DMS153 treated with DMSO at 0.1 percent for 48 hours (cell line): ENCODE measurements at regions not wholly inside any gene's neighbourhood (a gene's known extent, or its start where the extent isn't known, plus 50 kb on each side); places are given as distances from the start of the nearest gene placed in this dataset.
"Not testable (repeated sequence)": the region's sequence is repeated elsewhere in the genome, so short reads cannot be mapped to it uniquely, and the experiment has no call there.

Experiments
- DNase-seq: peaks from one replicate; lab custom pipeline; 2025; ENCODE audit not compliant: unreplicated experiment; lab: John Stamatoyannopoulos, UW

DNA sequence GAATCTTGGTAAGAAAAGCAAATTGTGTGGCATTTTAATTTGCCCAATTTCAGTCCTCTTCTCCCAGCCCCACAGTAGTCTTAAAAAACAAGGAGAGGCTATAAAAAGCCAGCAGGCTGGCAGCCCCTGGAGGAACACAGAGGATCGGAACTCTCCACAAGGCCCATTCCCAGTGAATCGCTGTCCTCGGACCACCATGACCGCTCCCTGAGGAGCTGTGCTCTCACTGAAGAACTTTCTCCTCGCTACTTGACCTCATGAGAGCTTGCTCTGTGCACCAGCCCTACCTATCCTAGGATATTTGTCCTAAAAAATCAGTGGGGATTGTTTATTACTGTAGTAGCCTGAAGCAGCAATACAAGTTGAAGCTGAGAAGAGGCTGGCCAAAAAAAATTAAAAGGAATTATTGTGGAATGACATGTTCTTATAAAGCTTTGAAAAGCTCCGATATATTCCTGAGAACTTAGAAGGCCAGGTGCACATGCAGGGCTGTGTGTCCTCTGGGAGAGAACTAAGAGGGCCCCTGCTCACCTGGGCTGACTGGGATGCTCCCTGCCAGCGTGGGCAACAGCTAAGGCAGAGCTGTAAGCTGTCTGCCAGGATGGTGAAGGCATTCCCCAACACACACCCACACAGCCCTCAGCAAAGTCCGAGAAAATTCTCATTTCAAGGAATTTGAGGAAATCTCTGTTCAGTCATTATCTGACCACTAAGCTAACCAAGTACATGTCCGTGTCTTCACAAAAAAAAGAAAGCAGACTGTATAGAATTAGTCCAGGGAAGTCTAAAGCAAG lies 148.8 kb upstream of the SFSWAP start:
- DNase-seq: no peak

DNA sequence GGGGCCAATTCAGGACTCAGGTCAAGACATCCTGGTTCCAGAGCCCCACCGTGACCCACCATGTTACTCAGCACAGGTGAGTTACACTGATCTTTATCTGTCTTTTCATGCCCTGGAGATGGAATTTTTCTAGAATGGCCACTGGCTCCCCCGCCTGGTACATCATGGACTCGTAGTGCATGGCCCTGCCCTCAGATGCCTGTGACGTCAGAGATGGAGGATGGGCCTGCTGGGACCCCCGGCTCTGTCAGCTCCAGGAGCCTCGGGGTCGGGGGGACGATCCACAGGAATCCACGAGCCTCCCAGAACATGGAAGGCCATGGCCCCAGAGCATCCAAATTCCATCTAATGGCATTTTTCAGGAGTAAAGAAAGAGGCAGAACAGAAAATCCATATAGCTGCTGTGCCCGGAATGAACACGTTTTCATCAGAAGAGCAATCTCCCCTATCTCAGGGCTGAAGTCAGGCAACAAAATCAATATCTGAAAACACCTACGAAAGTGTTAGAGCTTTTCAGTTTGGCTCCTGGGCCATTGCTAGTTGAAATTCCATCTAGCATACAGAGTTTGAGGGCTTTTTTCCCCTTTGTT lies 146.7 kb upstream of the SFSWAP start:
- not testable (repeated sequence) for DNase-seq

DNA sequence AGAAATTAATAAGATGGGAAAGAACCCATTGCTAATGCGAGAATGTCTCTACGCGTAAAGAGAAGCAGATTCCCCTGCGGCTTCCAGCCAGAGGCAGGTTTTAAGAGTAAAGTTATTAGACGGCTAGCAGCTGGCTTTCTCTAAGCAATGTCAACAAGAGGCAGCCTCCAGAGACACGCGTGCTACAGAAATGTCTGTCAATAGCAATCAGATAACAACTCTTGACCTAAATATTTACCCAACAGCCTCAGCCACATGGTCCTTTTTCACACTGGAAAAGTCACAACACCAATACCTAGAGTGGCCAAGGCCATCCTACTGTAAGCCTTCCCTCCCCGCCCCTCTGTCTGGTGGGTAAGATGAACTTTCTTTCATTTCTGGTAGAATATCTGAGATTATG lies 146.0 kb upstream of the SFSWAP start:
- peak; percentile 28 for DNase-seq

DNA sequence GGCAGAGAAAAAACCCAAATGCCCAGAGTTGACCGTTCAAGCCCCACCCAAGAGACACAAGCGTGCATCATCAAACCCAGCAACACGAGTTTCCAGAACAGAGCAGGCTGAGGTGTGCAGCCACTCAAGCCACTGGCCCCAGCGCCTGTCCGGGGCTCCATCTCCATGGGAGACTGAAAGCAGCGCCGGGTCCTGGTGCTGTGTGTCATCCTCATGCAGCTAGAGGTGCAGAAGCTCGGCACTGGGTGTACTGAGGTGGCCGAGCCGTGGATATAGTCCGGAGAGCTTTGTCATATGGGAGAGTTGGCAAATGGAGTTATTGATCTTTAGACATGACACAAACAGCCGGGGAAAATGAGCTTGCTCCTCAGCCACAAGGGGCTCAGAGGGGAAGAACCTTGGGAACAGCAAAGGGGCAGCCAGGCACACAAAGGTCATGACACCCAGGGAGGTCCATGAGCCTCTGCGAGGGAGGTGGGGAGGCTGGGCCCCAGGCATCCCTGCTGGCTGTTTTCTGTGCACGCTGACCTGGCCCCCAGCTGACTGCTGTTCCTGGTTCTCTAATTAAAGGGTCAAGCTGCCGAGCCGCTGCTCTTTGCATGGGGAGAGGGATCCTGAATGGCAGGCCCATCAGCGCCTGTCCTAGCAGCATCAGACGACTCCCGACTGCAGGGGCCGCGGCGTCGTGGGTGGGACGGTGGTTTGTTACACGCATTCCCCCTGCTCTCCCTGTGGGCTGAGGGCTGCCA lies 145.4 kb upstream of the SFSWAP start:
- no peak for DNase-seq

DNA sequence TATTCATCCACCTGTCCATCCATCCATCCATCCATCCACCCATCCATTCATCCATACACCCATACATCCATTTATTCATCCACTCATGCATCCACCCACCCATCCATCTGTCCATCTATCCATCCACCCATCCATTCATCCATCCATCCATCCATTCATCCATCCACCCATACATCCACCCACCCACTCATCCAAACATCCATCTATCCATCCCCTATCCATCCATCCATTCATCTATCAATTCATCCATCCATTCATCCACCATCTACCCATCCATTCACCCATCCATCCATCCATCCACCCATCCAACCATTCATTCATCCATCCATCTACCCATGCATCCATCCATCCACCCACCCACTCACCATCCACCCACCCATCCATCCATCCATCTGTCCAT lies 142.6 kb upstream of the SFSWAP start:
- DNase-seq: no peak

DNA sequence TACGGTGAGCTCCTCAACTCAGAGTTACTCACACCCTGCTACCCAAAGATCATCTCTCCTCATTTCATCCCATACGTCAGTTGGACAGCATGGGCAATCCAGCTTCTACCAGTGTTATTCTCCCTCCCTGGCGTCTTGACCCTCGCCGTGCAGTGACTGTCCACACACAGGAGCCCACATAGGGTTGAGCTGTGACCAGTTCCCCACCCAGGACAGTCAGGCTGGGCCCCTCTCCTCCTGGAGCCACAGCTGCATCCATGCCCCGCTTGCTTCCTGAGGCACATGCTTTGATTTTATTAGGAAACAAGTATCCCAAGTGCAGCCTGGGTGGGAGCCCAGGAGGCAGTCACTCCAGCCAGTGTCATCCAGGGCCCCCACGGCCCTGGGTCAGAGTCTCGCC lies 140.3 kb upstream of the SFSWAP start:
- no peak for DNase-seq

DNA sequence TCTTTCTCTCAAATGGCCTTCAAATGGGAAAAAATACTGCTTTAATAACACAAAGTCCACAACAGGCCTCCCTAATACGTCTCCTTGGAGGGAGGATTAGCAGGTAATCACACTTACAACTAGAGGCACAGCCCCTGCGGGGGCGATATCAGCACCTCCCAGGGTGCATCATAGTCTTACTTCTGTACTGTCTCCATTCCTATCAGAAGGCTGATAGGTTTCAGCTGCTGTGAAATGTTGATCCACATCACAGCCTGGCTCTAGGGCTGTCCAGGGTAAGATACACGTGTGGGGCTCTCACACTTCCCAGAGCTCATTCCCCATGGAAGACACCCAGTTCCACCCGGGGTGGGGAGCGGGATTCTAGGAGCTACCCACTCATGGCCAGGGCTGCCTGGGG lies 139.1 kb upstream of the SFSWAP start:
- no peak for DNase-seq

DNA sequence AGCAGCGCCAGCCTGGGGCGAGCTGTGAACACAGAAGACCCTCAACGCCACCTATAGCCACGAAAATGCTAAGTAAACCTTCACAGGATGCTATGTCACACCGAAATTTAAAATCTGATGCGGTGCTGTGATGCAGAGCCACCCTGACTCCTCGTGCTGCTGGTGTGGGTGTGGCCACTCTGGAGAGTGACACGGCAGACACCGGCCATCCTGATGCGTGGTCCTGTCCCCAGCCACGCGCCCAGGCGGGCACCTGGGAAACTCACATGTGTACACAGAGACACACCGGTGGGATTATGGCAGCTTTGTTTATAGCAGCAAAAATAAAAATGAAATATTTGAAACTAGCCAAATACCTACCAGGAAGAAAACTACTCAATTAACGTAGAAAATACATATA lies 138.3 kb upstream of the SFSWAP start:
- DNase-seq: no peak

DNA sequence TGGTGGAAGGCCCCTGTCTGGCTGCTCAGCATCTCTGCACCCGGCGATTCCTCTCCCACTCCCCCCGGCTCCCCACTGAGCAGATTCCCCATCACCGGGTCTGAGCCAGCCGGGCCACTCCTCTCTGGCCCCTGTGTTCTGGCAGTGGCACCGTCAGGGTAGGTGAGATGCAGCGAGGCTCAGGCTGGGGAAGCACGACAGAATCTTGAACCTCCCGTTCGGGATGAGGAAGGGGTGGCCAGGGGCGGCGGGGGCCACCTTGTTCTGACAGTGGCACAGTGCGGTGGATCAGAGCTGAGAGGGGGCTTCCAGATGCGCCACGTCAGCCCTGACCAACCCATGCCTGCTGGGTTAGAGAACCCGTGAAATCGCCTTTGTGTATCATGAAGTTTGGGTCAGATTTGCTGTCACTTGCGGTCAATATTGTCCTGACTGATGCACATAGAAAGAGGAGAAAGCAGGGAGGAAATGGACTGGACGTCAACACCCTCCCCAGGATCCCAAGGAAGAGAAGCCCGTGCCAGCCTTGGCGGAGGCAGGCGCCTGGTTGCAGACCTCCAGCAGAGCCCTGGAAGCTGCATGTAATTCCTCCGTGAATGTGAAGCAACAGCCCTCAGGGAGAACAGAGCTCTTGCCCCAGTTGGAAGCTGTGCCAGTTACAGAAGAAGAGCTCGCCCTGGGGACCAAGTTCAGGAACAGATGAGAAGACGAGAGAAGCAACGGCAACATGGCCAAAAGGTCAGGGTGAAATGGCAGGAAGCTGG lies 137.1 kb upstream of the SFSWAP start:
- no peak for DNase-seq

DNA sequence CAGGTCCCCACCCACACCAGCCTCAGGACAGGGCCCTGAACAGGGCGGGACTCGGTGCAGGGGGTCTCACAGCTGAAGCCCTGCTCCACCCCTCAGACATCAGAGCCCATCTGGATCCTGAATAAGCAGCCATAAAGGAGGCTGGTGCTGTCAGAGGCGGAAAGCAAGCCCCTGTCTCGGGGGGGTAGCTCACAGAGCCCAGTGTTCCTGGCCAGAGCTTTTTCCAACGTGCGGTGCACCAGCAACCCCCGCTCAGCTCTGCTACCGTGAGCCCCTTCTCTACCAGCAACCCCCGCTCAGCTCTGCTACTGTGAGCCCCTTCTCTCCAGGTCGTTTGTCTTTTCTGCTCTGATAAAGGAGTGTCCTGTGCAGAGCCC lies 136.5 kb upstream of the SFSWAP start:
- no peak for DNase-seq

DNA sequence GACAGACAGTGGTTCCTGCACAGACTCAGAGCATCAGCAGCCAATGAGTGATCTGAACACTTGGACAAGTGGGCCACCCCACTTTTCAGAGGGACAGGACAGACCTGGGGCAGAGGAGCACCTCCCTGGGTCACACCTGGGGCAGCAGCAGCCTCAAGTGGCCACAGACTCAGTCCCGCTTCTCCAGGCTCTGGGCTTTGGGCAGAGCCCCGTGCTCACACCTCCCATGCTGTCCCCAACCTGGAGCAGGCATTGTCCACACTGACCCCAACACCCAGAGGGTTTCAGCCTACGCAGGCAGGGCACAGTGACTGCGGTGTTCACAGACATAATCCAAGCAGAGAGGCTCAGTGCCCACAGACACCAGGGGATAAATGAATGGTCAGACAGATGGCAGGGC lies 135.5 kb upstream of the SFSWAP start:
- DNase-seq: no peak

DNA sequence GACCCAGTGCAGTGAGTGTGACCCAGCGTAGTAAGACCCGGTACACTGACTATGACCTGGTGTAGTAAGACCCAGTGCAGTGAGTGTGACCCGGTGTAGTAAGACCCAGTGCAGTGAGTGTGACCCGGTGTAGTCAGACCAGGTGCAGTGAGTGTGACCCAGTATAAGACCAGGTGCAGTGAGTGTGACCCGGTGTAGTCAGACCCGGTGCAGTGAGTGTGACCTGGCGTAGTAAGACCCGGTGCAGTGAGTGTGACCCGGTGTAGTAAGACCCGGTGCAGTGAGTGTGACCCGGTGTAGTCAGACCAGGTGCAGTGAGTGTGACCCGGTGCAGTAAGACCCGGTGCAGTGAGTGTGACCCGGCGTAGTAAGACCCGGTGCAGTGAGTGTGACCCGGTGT lies 134.2 kb upstream of the SFSWAP start:
- not testable (repeated sequence) for DNase-seq

DNA sequence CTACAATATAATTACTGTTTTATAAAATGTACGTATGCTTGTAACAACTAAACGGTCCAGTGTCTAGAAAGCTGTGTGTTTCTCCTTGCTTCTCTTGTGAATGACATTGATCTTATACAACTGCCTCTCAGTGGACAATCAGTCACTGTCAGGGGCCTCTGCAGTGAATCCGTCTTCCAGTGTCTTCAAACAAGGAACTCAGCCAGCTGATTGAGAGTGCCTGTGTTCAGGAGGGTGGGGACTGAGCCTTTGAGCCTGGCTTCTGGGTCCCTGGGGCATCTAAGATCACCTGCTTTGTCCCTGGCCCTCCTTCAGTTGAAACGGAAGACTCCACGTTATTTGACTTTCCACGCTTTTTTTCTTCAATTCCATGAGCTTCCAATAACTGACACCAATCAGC lies 133.1 kb upstream of the SFSWAP start:
- no peak for DNase-seq

DNA sequence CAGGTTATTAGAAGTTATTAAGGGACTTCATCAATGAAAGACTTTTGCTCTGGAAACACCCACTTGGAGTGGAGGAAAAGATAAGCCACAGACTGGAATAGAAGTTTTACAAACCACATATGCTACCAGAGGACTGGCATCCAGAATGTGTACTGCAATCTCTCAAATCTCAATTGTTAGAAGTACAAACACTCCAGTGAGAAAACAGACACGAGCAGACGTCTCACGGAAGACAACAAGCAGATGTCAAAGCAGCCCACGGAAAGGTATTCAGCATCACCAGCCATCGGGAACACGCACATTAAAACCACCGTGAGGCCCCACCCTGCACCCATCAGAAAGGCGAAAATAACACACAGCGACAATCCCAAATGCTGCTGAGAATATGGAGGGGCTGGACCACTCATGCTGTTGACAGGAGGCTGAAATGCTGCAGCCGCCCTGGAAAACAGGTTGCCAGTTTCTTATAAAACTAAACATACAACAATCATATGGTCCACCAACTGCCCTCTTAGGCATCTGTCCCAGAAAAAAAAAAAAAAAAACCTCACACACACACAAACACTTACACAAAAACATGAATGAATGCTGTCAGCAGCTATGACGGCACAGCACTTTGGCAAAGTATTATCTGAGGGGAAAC lies 131.9 kb upstream of the SFSWAP start:
- no peak for DNase-seq

DNA sequence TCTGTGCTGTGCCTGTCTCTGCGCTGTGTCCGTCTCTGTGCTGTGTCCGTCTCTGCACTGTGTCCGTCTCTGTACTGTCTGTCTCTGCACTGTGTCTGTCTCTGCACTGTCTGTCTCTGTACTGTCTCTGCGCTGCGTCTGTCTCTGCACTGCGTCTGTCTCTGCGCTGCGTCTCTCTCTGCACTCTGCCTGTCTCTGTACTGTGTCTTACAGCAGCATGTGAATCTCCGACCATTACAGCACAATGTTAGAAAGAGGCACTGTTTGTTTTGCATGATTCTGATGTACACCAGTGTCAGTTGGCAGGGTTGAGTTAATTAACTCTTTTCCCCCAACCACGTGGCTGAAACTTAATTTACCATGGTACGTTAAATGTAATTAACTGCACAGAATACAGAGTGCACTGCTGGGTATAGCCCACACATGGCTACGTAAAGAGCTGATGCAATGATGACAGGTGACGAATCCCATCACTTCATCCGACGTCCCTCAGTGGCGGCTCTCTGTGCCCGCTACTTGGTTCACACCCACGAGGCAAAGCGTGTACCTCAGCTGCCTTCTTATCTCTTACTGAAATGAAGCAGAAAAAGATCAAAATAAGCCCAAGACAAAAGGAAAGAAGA lies 127.7 kb upstream of the SFSWAP start:
- no peak for DNase-seq

DNA sequence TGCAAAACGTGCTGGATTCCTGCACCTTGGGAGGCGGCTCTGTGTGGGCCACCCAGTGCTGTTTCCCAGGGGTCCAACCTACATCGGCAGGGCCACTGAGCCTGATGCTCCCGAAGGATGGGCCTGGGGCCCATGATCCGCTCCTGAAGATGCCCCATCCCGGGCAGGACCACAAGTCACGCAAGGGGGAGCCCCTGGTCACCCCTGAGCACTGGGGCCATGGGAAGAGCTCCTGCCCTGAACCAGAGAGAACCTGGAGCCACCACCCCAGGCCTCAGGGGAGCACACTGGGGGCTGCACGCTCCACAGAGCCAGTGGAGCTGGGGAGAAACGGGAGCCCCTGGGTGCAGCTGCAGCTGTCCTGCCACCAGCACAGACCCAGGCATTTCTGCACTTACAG lies 124.6 kb upstream of the SFSWAP start:
- no peak for DNase-seq

DNA sequence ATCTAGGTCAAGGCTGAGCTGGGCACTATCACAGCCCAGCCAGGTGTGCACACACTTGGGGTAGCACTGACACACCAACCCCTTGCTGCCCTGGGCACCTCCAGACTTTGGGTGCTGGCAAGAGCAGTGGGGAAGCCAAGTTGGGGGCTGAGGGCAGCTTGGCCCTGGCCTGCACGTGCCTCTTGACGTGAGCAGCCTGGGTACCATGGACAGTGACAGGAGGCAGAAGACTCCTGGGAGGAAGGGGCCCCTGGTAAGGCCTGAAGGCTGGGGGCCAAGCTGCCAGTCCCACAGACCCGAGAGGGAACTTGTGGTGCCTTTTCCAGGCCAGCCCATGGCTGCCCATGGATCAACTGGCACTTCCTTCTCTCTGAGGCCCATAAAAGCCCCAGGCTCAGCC lies 124.1 kb upstream of the SFSWAP start:
- DNase-seq: no peak

DNA sequence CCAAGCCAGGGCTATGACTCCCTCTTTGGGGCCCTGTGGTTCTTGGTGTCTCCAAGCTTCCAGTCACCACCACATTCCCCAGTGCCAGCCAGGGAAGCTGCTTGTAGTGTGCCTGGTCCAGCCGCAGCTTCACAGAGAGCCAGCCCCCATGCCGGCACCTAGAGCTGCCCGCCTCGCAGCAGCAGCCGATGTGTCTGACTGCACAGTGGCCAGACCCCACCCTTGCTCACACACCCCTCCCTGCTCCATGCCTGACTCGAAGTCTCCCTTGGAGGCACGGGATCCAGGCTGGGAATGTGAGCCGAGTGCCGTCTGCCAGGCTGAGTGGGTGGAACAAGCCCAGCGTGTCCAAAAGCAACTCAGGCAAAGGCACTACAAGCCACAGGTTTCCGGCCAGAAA lies 123.3 kb upstream of the SFSWAP start:
- no peak for DNase-seq

DNA sequence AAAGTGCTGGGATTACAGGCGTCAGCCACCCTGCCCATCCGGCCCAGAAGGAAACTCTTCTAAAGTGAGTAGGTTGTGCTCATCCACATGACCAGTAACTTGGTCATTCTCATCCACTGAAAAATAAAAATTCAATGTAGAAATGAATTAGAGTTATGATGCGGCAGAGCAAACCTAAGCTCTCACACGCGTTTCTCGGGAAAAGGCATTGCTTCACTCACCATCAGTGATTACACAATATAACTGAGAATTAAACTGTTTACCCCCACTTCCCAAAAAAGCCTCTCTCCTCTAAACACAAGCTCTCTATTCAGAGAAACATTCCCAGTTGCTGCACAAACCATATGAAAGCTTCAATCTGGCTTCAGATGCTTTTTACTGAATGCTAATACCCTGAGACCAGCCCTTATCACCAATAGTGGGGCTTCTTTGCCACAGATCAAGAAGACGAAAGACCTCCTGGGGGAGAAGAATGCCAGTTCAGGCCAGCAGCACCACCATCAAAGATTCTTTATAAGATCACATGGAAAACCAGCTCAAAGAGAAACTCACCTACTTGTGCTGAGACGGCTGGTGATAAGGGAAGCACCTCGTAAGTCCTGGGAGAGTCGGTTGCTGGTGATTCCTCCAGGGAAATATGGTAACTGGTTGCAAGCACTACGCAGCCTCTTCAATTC lies 121.5 kb upstream of the SFSWAP start:
- no peak for DNase-seq

DNA sequence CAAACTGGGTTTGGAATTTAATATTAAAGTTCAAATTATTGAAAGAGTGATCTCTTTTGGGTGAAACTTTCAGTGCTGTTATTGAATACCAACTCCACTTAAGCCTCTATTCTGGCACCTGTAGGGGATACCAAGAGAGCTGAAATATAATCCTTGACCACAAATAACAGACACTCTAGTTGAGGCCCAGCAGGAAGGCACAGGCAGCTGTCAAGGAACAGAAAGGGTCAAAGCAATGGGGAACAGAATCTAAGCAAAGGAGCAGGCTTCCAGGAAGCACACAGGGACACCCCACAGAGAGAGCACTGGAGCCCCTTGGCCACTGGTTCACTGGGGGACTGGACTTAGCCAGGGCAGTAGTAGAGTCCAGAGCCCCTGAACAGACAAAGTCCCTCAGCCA lies 120.9 kb upstream of the SFSWAP start:
- DNase-seq: no peak
